Renal cortex interstitium (tissue), 11 donors: ENCODE measurements at regions not wholly inside any gene's neighbourhood (a gene's known extent, or its start where the extent isn't known, plus 50 kb on each side); places are given as distances from the start of the nearest gene placed in this dataset.

Experiments
- DNase-seq, 11 donors: peaks; one replicate each; pipeline ENCODE4 v3.0.0-alpha.2; 2013; ENCODE audit warnings: low read depth in 9 of 11, low spot score in 4 of 11; ENCODE audit errors: extremely low read depth in 1 of 11

DNA sequence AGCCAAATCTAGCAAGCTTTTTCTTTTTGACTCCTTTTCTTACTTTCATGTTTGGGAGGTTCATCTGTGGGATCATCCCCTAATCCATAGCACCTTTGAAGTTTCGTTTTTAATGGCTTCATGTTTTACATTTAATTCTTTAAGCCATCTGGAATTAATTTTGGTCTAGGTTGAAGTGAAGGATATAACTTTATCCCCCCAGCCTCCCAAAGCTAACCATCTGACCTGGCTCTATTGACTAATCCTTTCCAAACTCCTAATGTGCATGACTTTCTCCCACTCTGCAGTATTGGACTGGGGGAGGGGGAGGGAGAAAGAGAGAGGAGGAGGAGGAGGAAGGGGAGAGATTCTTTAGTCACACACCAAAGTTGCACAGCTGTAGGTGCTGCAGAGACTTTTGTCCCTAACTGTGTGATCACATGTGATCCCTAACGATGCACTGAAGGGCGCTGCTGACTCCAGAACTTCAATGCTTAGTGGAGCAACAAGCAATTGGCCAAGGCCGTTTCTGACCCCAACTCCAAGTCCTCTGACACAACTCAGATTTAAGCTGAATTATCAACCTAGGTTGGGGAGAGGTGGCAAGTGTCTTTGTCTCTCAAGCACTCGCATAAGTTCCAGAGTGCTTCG, 191.6 kb downstream of the HUNK start:
- no peak for DNase-seq

DNA sequence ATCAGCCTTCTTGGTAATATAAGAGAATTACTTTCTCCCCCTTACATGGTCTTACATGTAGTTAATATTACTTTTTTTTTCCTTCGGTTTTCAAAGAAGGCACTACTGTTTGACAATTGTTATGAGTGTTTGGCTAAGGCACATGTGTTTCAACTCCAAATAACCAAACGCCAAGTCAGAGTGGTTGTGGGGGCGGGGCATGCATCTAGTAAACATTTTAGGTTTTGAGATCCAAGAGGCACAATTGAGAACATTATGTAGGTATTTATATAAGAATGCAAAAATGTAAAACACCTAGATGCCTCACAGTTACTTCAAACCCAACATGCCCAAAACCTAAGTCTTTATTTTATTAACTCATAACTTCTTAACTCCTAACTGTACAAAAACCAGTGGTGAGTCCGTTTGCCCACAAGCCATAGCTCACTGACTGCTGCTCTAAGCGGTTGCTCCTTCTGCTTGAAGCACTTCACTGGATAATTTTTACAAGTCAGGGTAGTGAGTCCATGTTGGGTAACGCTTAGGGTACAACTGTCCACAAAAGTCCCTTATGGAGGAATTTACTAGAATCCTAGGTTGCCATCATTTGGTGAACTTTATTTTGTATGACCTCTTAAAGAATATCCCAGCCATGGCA, 189.9 kb downstream of the HUNK start:
- no peak for DNase-seq

- DNase-seq: no peak
Measured at GRCh38 chr21:32061729-32062128, 188.9 kb downstream of the HUNK start.

DNA sequence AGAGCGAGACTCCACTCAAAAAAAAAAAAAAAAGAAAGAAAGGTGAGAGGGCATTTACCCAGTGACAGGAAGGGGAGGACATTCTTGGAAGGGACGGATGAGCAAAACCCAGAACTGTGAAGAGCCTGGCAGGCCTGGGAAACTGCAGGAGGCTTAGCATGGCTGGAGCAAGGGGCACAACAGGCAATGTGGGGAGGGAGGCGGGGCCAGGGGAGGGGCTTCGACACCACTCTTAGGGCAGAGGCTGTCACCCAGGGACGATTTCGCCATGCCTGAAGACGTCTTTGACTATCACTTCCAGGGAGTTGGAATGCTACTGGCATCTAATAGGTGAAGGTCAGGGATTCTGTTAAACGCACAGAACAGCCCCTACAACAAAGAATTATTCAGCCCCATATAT, 184.0 kb downstream of the HUNK start:
- DNase-seq: no peak

GRCh38 chr21:32055305-32055704, 182.5 kb downstream of the HUNK start:
- DNase-seq: no peak
